B cell (primary cell): ENCODE measurements at regions not wholly inside any gene's neighbourhood (a gene's known extent, or its start where the extent isn't known, plus 50 kb on each side); places are given as distances from the start of the nearest gene placed in this dataset.

ENCODE experiments used
- CTCF ChIP-seq: fragments of 200-600 bp; IDR thresholded peaks from one replicate; pipeline ENCODE4 v1.8.0; 2022; ENCODE audit warnings: antibody characterized with exemption, mild to moderate bottlenecking
- EZH2 ChIP-seq: IDR thresholded peaks from 2 replicates; pipeline ENCODE4 v1.6.1; 2012; ENCODE audit warnings: borderline replicate concordance, low read depth, mild to moderate bottlenecking, moderate library complexity, low read length; ENCODE audit not compliant: insufficient read depth, poor library complexity, severe bottlenecking

- no peak for TF ChIP-seq CTCF
- no peak for TF ChIP-seq EZH2
Observed at GRCh38 chr2:224175538-224175937, 136.5 kb upstream of the SERPINE2 start.
